Activated naive CD8-positive, alpha-beta T cell (primary cell): ENCODE measurements at regions not wholly inside any gene's neighbourhood (a gene's known extent, or its start where the extent isn't known, plus 50 kb on each side); places are given as distances from the start of the nearest gene placed in this dataset.

Experiments
- H3K27ac Mint-ChIP-seq: one replicate; pipeline ENCODE4 v1.8.0; 2021; ENCODE audit warnings: mixed read lengths
- H3K27me3 Mint-ChIP-seq: one replicate; pipeline ENCODE4 v1.8.0; 2021; ENCODE audit warnings: mixed read lengths
- H3K36me3 Mint-ChIP-seq: one replicate; pipeline ENCODE4 v1.8.0; 2021; ENCODE audit warnings: mixed read lengths
- H3K4me1 Mint-ChIP-seq: one replicate; pipeline ENCODE4 v1.8.0; 2021; ENCODE audit warnings: low read depth, mixed read lengths
- H3K4me3 Mint-ChIP-seq: one replicate; pipeline ENCODE4 v1.8.0; 2021; ENCODE audit warnings: mild to moderate bottlenecking, mixed read lengths
- H3K9me3 Mint-ChIP-seq: one replicate; pipeline ENCODE4 v1.8.0; 2021; ENCODE audit warnings: low read depth, mixed read lengths

GRCh38 chr12:123071099-123071800 is 79.6 kb downstream of the PITPNM2 start:
- Mint-ChIP-seq H3K36me3 (peaks cover 3% of the 10 kb centered on the region), H3K4me1 (peaks cover 49% of the 10 kb centered on the region), H3K27me3 (no peaks in the 10 kb centered on the region), H3K4me3 (no peak overlapping the region), H3K27ac (no peak overlapping the region), H3K9me3 (no peaks in the 10 kb centered on the region)

- Mint-ChIP-seq H3K4me1 (peaks cover 49% of the 10 kb centered on the region), H3K27me3 (no peaks in the 10 kb centered on the region), H3K9me3 (no peaks in the 10 kb centered on the region), H3K4me3 (no peak overlapping the region), H3K36me3 (peaks cover 3% of the 10 kb centered on the region), H3K27ac (no peak overlapping the region)
These were observed 80.4 kb downstream of the PITPNM2 start for GRCh38 chr12:123070267-123071081.

GRCh38 chr12:123069436-123070266 is 81.2 kb downstream of the PITPNM2 start:
- Mint-ChIP-seq H3K9me3 (no peaks in the 10 kb centered on the region), H3K4me3 (no peak overlapping the region), H3K27ac (no peak overlapping the region), H3K27me3 (no peaks in the 10 kb centered on the region), H3K4me1 (peaks cover 45% of the 10 kb centered on the region), H3K36me3 (peaks cover 3% of the 10 kb centered on the region)

- no peak overlapping the region for H3K27ac Mint-ChIP-seq
- peaks cover 42% of the 10 kb centered on the region for H3K4me1 Mint-ChIP-seq
- no peaks in the 10 kb centered on the region for H3K9me3 Mint-ChIP-seq
- no peaks in the 10 kb centered on the region for H3K27me3 Mint-ChIP-seq
- no peak overlapping the region for H3K4me3 Mint-ChIP-seq
- H3K36me3 Mint-ChIP-seq = no peaks in the 10 kb centered on the region
These were observed 83.2 kb downstream of the PITPNM2 start for GRCh38 chr12:123067654-123068053.

GRCh38 chr12:123066384-123066710 is 84.5 kb downstream of the PITPNM2 start:
- H3K27me3 Mint-ChIP-seq = no peaks in the 10 kb centered on the region
- H3K9me3 Mint-ChIP-seq = no peaks in the 10 kb centered on the region
- H3K27ac Mint-ChIP-seq = peak overlapping the region; percentile 22
- H3K4me1 Mint-ChIP-seq = peaks cover 51% of the 10 kb centered on the region
- H3K4me3 Mint-ChIP-seq = no peak overlapping the region
- no peaks in the 10 kb centered on the region for H3K36me3 Mint-ChIP-seq

- H3K4me3 Mint-ChIP-seq = no peak overlapping the region
These were observed 85.1 kb downstream of the PITPNM2 start for GRCh38 chr12:123065676-123066383.

GRCh38 chr12:123064885-123065619 is 84.6 kb downstream of the ARL6IP4 start:
- no peaks in the 10 kb centered on the region for H3K9me3 Mint-ChIP-seq
- H3K36me3 Mint-ChIP-seq = no peaks in the 10 kb centered on the region
- H3K27ac Mint-ChIP-seq = no peak overlapping the region
- H3K4me1 Mint-ChIP-seq = peaks cover 53% of the 10 kb centered on the region
- no peaks in the 10 kb centered on the region for H3K27me3 Mint-ChIP-seq
- H3K4me3 Mint-ChIP-seq = no peak overlapping the region

More at GRCh38 chr12:123065676-123066383, 85.1 kb downstream of the PITPNM2 start:
- Mint-ChIP-seq H3K27me3 (no peaks in the 10 kb centered on the region), H3K36me3 (no peaks in the 10 kb centered on the region), H3K27ac (peak overlapping the region; percentile 77), H3K9me3 (no peaks in the 10 kb centered on the region), H3K4me1 (peaks cover 52% of the 10 kb centered on the region)

GRCh38 chr12:123064366-123064765 is 83.9 kb downstream of the ARL6IP4 start:
- no peak overlapping the region for H3K27ac Mint-ChIP-seq
- H3K36me3 Mint-ChIP-seq = no peaks in the 10 kb centered on the region
- H3K9me3 Mint-ChIP-seq = no peaks in the 10 kb centered on the region
- no peaks in the 10 kb centered on the region for H3K27me3 Mint-ChIP-seq
- H3K4me1 Mint-ChIP-seq = peaks cover 55% of the 10 kb centered on the region
- H3K4me3 Mint-ChIP-seq = no peak overlapping the region

- Mint-ChIP-seq H3K4me3 (no peak overlapping the region), H3K36me3 (no peaks in the 10 kb centered on the region), H3K27me3 (no peaks in the 10 kb centered on the region), H3K27ac (no peak overlapping the region), H3K9me3 (no peaks in the 10 kb centered on the region), H3K4me1 (peaks cover 55% of the 10 kb centered on the region)
These were observed 83.1 kb downstream of the ARL6IP4 start for GRCh38 chr12:123063535-123063934.

GRCh38 chr12:123062681-123063486 is 82.4 kb downstream of the ARL6IP4 start:
- H3K4me1 Mint-ChIP-seq = peaks cover 55% of the 10 kb centered on the region
- no peaks in the 10 kb centered on the region for H3K27me3 Mint-ChIP-seq
- peak overlapping the region; percentile 28 for H3K27ac Mint-ChIP-seq
- no peak overlapping the region for H3K4me3 Mint-ChIP-seq
- no peaks in the 10 kb centered on the region for H3K36me3 Mint-ChIP-seq
- no peaks in the 10 kb centered on the region for H3K9me3 Mint-ChIP-seq

- H3K4me3 Mint-ChIP-seq = no peak overlapping the region
- no peaks in the 10 kb centered on the region for H3K9me3 Mint-ChIP-seq
- H3K4me1 Mint-ChIP-seq = peaks cover 48% of the 10 kb centered on the region
- no peaks in the 10 kb centered on the region for H3K27me3 Mint-ChIP-seq
- no peak overlapping the region for H3K27ac Mint-ChIP-seq
- no peaks in the 10 kb centered on the region for H3K36me3 Mint-ChIP-seq
These were observed 81.1 kb downstream of the ARL6IP4 start for GRCh38 chr12:123061441-123062205.

GRCh38 chr12:123059500-123059899 is 79.0 kb downstream of the ARL6IP4 start:
- Mint-ChIP-seq H3K27me3 (no peaks in the 10 kb centered on the region), H3K36me3 (no peaks in the 10 kb centered on the region), H3K27ac (no peak overlapping the region), H3K9me3 (no peaks in the 10 kb centered on the region), H3K4me1 (peaks cover 32% of the 10 kb centered on the region), H3K4me3 (no peak overlapping the region)

- peaks cover 27% of the 10 kb centered on the region for H3K4me1 Mint-ChIP-seq
- no peaks in the 10 kb centered on the region for H3K27me3 Mint-ChIP-seq
- no peak overlapping the region for H3K4me3 Mint-ChIP-seq
- no peak overlapping the region for H3K27ac Mint-ChIP-seq
- no peaks in the 10 kb centered on the region for H3K9me3 Mint-ChIP-seq
- H3K36me3 Mint-ChIP-seq = no peaks in the 10 kb centered on the region
These were observed 78.5 kb downstream of the ARL6IP4 start for GRCh38 chr12:123058980-123059379.
